Motor neuron (in vitro differentiated cells): ENCODE measurements at regions not wholly inside any gene's neighbourhood (a gene's known extent, or its start where the extent isn't known, plus 50 kb on each side); places are given as distances from the start of the nearest gene placed in this dataset.

Source experiments
- ATAC-seq, 8 experiments: fragments of 200-7000 bp; cut with Tn5 transposase; replicated peaks in 6 of 8; 2 replicates each; pipeline ENCODE4 v1.8.0; 2021; ENCODE audit warnings: mild to moderate bottlenecking in 8 of 8, moderate library complexity in 8 of 8
- H3K27ac ChIP-seq, 2 donors: fragments of 250-450 bp; sonication (Bioruptor Pico); 2 replicates each; pipeline ENCODE4 v1.9.0; 2021; ENCODE audit warnings: antibody characterized with exemption in 2 of 2, mild to moderate bottlenecking in 2 of 2, moderate library complexity in 1 of 2
- H3K4me1 ChIP-seq, 2 donors: fragments of 250-450 bp; sonication (Bioruptor Pico); replicated peaks in 1 of 2; 2 replicates each; pipeline ENCODE4 v1.6.1; 2021; ENCODE audit warnings: antibody characterized with exemption in 2 of 2, mild to moderate bottlenecking in 2 of 2, moderate library complexity in 1 of 2
- H3K4me3 ChIP-seq, 5 donors: fragments of 250-450 bp; sonication (Bioruptor Pico); 2 replicates each; pipeline ENCODE4 v1.9.0; 2021; ENCODE audit warnings: antibody characterized with exemption in 5 of 5, mild to moderate bottlenecking in 5 of 5, moderate library complexity in 4 of 5
- WGBS, 10 experiments: fragments of 450-650 bp; shearing (Covaris generic); methylation state at CpG; one replicate each; pipeline ENCODE4 v1.0.0; 2022; 5-methylcytosine and 5-hydroxymethylcytosine counted together
- in situ Hi-C, 9 experiments: fragments of 400-800 bp; cut with MboI; loops; one replicate each; pipeline ENCODE4 v1.15.0; 2021; ENCODE audit warnings: low sequenced_read_pairs in 9 of 9, low pct_unique_long_range_greater_than_20kb in 2 of 9; ENCODE audit not compliant: unreplicated experiment in 9 of 9

- peaks cover 0 to 8% of the 10 kb centered on the region in 2 donors for H3K4me1 ChIP-seq
- ATAC-seq = peak; percentile 95 to 100 (median 99)
- no peak overlapping the region for H3K27ac ChIP-seq
- in situ Hi-C loops = loop anchor here in 4 of 9 experiments (10.0 to 25.0 kb wide), 6 partner anchors 178 to 622 kb away; no protein-coding TSS in a partner anchor
- H3K4me3 ChIP-seq = no peak overlapping the region
- WGBS, 10 experiments = 0 to 75% (median 20%) methylated on average over 1 to 8 of the region's 8 CpGs
These were observed 379.6 kb downstream of the LRIG3 start for GRCh38 chr12:58540480-58541299.

- H3K27ac ChIP-seq = no peak overlapping the region
- no peak for ATAC-seq
- 5 to 92% (median 82%) methylated on average over 2 to 3 of the region's 3 CpGs; no CpG with 5 or more reads in 2 of the 10 experiments for WGBS, 10 experiments
- in situ Hi-C loops = loop anchor here in 4 of 9 experiments (10.0 to 25.0 kb wide), 6 partner anchors 179 to 621 kb away; no protein-coding TSS in a partner anchor
- peaks cover 0 to 8% of the 10 kb centered on the region in 2 donors for H3K4me1 ChIP-seq
- H3K4me3 ChIP-seq = no peak overlapping the region
These were observed 379.0 kb downstream of the LRIG3 start for GRCh38 chr12:58541300-58541690.

GRCh38 chr12:58544281-58544680, 376.0 kb downstream of the LRIG3 start:
- H3K27ac ChIP-seq = no peak overlapping the region
- peaks cover 0 to 8% of the 10 kb centered on the region in 2 donors for H3K4me1 ChIP-seq
- ATAC-seq = no peak
- no peak overlapping the region for H3K4me3 ChIP-seq
- WGBS, 10 experiments = 57 to 90% (median 85%) methylated on average over 1 of the region's 1 CpG; no CpG with 5 or more reads in 1 of the 10 experiments
- in situ Hi-C loops = loop anchor here in 4 of 9 experiments (10.0 to 25.0 kb wide), 6 partner anchors 182 to 618 kb away; no protein-coding TSS in a partner anchor

GRCh38 chr12:58547217-58547616, 373.1 kb downstream of the LRIG3 start:
- Histone ChIP-seq H3K27ac (no peak overlapping the region), H3K4me3 (no peak overlapping the region), H3K4me1 (peaks cover 0 to 3% of the 10 kb centered on the region in 2 donors)
- in situ Hi-C loops = loop anchor here in 4 of 9 experiments (10.0 to 25.0 kb wide), 6 partner anchors 185 to 615 kb away; no protein-coding TSS in a partner anchor
- ATAC-seq = no peak

GRCh38 chr12:58548801-58549200, 371.5 kb downstream of the LRIG3 start:
- no peak overlapping the region for H3K4me3 ChIP-seq
- WGBS, 10 experiments = 75 to 100% (median 92%) methylated on average over 1 to 3 of the region's 3 CpGs; no CpG with 5 or more reads in 1 of the 10 experiments
- H3K27ac ChIP-seq = no peak overlapping the region
- in situ Hi-C loops = loop anchor here in 4 of 9 experiments (10.0 to 25.0 kb wide), 6 partner anchors 186 to 614 kb away; no protein-coding TSS in a partner anchor
- H3K4me1 ChIP-seq = peaks cover 0 to 3% of the 10 kb centered on the region in 2 donors
- ATAC-seq = no peak

GRCh38 chr12:58554522-58555157, 365.7 kb downstream of the LRIG3 start:
- Histone ChIP-seq H3K4me1 (peaks cover 0 to 3% of the 10 kb centered on the region in 2 donors), H3K27ac (no peak overlapping the region), H3K4me3 (no peak overlapping the region)
- ATAC-seq = no peak
- 25 to 100% (median 56%) methylated on average over 1 to 5 of the region's 5 CpGs for WGBS, 10 experiments
- in situ Hi-C loops = no loop called here

- no peak overlapping the region for H3K27ac ChIP-seq
- peak in 1 of 8 experiments; percentile 20 for ATAC-seq
These were observed 363.1 kb downstream of the LRIG3 start for GRCh38 chr12:58557171-58557570.

GRCh38 chr12:58557661-58558060, 362.6 kb downstream of the LRIG3 start:
- WGBS, 10 experiments = 0 to 100% (median 78%) methylated on average over 1 of the region's 1 CpG; no CpG with 5 or more reads in 1 of the 10 experiments
- Histone ChIP-seq H3K4me1 (no peaks in the 10 kb centered on the region), H3K27ac (no peak overlapping the region), H3K4me3 (no peak overlapping the region)
- ATAC-seq = peak in 1 of 8 experiments; percentile 43
- in situ Hi-C loops = no loop called here

More at GRCh38 chr12:58557171-58557570, 363.1 kb downstream of the LRIG3 start:
- peaks cover 0 to under 1% of the 10 kb centered on the region in 2 donors for H3K4me1 ChIP-seq
- no peak overlapping the region for H3K4me3 ChIP-seq
- in situ Hi-C loops = no loop called here
- WGBS, 10 experiments = 5 to 100% (median 67%) methylated on average over 1 to 3 of the region's 3 CpGs; no CpG with 5 or more reads in 1 of the 10 experiments

- in situ Hi-C loops = no loop called here
- ATAC-seq = no peak
- no peaks in the 10 kb centered on the region for H3K4me1 ChIP-seq
These were observed 356.7 kb downstream of the LRIG3 start for GRCh38 chr12:58563621-58564020.

GRCh38 chr12:58564721-58565120, 355.6 kb downstream of the LRIG3 start:
- peak in 3 of 8 experiments; percentile 60 to 74 (median 60) for ATAC-seq
- Histone ChIP-seq H3K4me3 (no peak overlapping the region), H3K4me1 (no peaks in the 10 kb centered on the region), H3K27ac (no peak overlapping the region)
- WGBS, 10 experiments = 0 to 100% (median 92%) methylated on average over 1 of the region's 1 CpG; no CpG with 5 or more reads in 4 of the 10 experiments
- in situ Hi-C loops = no loop called here

More at GRCh38 chr12:58563621-58564020, 356.7 kb downstream of the LRIG3 start:
- Histone ChIP-seq H3K4me3 (no peak overlapping the region), H3K27ac (no peak overlapping the region)

- Histone ChIP-seq H3K4me3 (no peak overlapping the region), H3K4me1 (no peaks in the 10 kb centered on the region), H3K27ac (no peak overlapping the region)
- ATAC-seq = peak in 2 of 8 experiments; percentile 70 to 88
- 5 to 100% (median 76%) methylated on average over 1 to 3 of the region's 3 CpGs for WGBS, 10 experiments
- in situ Hi-C loops = no loop called here
These were observed 353.7 kb downstream of the LRIG3 start for GRCh38 chr12:58566599-58566998.

- 83 to 100% (median 100%) methylated on average over 1 of the region's 1 CpG; no CpG with 5 or more reads in 3 of the 10 experiments for WGBS, 10 experiments
- H3K27ac ChIP-seq = no peak overlapping the region
- in situ Hi-C loops = no loop called here
- no peak overlapping the region for H3K4me3 ChIP-seq
- ATAC-seq = no peak
- H3K4me1 ChIP-seq = no peaks in the 10 kb centered on the region
These were observed 353.1 kb downstream of the LRIG3 start for GRCh38 chr12:58567189-58567588.

GRCh38 chr12:58570411-58570810, 349.9 kb downstream of the LRIG3 start:
- no peak for ATAC-seq
- H3K27ac ChIP-seq = no peak overlapping the region
- H3K4me3 ChIP-seq = no peak overlapping the region
- 43 to 100% (median 92%) methylated on average over 1 of the region's 1 CpG; no CpG with 5 or more reads in 3 of the 10 experiments for WGBS, 10 experiments
- in situ Hi-C loops = no loop called here
- no peaks in the 10 kb centered on the region for H3K4me1 ChIP-seq
